GM18907 (cell line): ENCODE measurements at regions not wholly inside any gene's neighbourhood (a gene's known extent, or its start where the extent isn't known, plus 50 kb on each side); places are given as distances from the start of the nearest gene placed in this dataset.

Experiments used
- ATAC-seq: cut with Tn5 transposase; IDR thresholded peaks from one replicate; pipeline ENCODE4 v1.9.1; 2021; ENCODE audit warnings: mild to moderate bottlenecking, moderate library complexity; ENCODE audit not compliant: unreplicated experiment

- ATAC-seq: no peak
Observed at GRCh38 chr13:52975969-52976368, 52.6 kb upstream of the OLFM4 start.

GRCh38 chr13:52975161-52975560, 53.5 kb upstream of the OLFM4 start:
- no peak for ATAC-seq

- ATAC-seq: no peak
Observed at GRCh38 chr13:52974711-52975110, 53.9 kb upstream of the OLFM4 start.

GRCh38 chr13:52969373-52969772, 59.2 kb upstream of the OLFM4 start:
- no peak for ATAC-seq

GRCh38 chr13:52968074-52968700, 60.4 kb upstream of the OLFM4 start:
- peak; percentile 99 for ATAC-seq

- ATAC-seq: no peak
Observed at GRCh38 chr13:52961987-52962386, 66.6 kb upstream of the OLFM4 start.

GRCh38 chr13:52961256-52961910, 67.2 kb upstream of the OLFM4 start:
- no peak for ATAC-seq

GRCh38 chr13:52955472-52955874, 73.1 kb upstream of the OLFM4 start:
- no peak for ATAC-seq

GRCh38 chr13:52954838-52955237, 73.8 kb upstream of the OLFM4 start:
- ATAC-seq: no peak

- ATAC-seq: no peak
Observed at GRCh38 chr13:52950436-52950956, 78.1 kb upstream of the OLFM4 start.

- no peak for ATAC-seq
Observed at GRCh38 chr13:52949742-52950141, 78.9 kb upstream of the OLFM4 start.

- no peak for ATAC-seq
Observed at GRCh38 chr13:52949044-52949443, 79.6 kb upstream of the OLFM4 start.

- no peak for ATAC-seq
Observed at GRCh38 chr13:52947921-52948373, 80.7 kb upstream of the OLFM4 start.

- ATAC-seq: no peak
Observed at GRCh38 chr13:52945348-52945747, 83.3 kb upstream of the OLFM4 start.

- ATAC-seq: no peak
Observed at GRCh38 chr13:52944697-52945096, 83.9 kb upstream of the OLFM4 start.

GRCh38 chr13:52938065-52938464, 89.6 kb upstream of the PCDH8 start:
- ATAC-seq: no peak

GRCh38 chr13:52936806-52937205, 88.4 kb upstream of the PCDH8 start:
- ATAC-seq: no peak

- ATAC-seq: no peak
Observed at GRCh38 chr13:52934258-52934657, 85.8 kb upstream of the PCDH8 start.

GRCh38 chr13:52933547-52934210, 85.2 kb upstream of the PCDH8 start:
- ATAC-seq: no peak

GRCh38 chr13:52933099-52933498, 84.7 kb upstream of the PCDH8 start:
- ATAC-seq: no peak

- no peak for ATAC-seq
Observed at GRCh38 chr13:52932649-52933048, 84.2 kb upstream of the PCDH8 start.
